Activated CD4-positive, alpha-beta memory T cell treated with anti-CD3 and anti-CD28 coated beads for 36 hours (primary cell): ENCODE measurements at regions not wholly inside any gene's neighbourhood (a gene's known extent, or its start where the extent isn't known, plus 50 kb on each side); places are given as distances from the start of the nearest gene placed in this dataset.
"Not testable (repeated sequence)": the region's sequence is repeated elsewhere in the genome, so short reads cannot be mapped to it uniquely, and the experiment has no call there.

Experiments
- CTCF ChIA-PET: fragments of 350-600 bp; sonication (Branson Sonifier 250); formaldehyde crosslinking; loops from one replicate; lab custom pipeline; 2021; ENCODE audit warnings: antibody characterized with exemption, inconsistent platforms; lab: Charles Lee
- POLR2A ChIA-PET: fragments of 350-600 bp; sonication (Branson Sonifier 250); formaldehyde crosslinking; loops from one replicate; lab custom pipeline; 2021; ENCODE audit warnings: antibody characterized with exemption; lab: Charles Lee
- DNase-seq: peaks from one replicate; pipeline ENCODE4 v3.0.0-alpha.2; 2020
- H3K27ac Mint-ChIP-seq: one replicate; pipeline ENCODE4 v1.8.0; 2021; ENCODE audit warnings: mixed read lengths
- H3K27me3 Mint-ChIP-seq: one replicate; pipeline ENCODE4 v1.8.0; 2021; ENCODE audit warnings: mixed read lengths
- H3K36me3 Mint-ChIP-seq: one replicate; pipeline ENCODE4 v1.8.0; 2021; ENCODE audit warnings: mixed read lengths
- H3K4me1 Mint-ChIP-seq: one replicate; pipeline ENCODE4 v1.8.0; 2021; ENCODE audit warnings: low read depth, mixed read lengths
- H3K4me3 Mint-ChIP-seq: one replicate; pipeline ENCODE4 v1.8.0; 2021; ENCODE audit warnings: mild to moderate bottlenecking, mixed read lengths
- H3K9me3 Mint-ChIP-seq: one replicate; pipeline ENCODE4 v1.8.0; 2021; ENCODE audit warnings: mixed read lengths
- intact Hi-C: fragments of 100-400 bp; cut with micrococcal nuclease; formaldehyde crosslinking; loops from one replicate; pipeline ENCODE4 v1.15.1; 2023

GRCh38 chr20:25864963-25865714 lies 168.5 kb upstream of the ZNF337 start:
- CTCF ChIA-PET, result not testable (repeated sequence)

GRCh38 chr20:25864326-25864962 lies 167.8 kb upstream of the ZNF337 start:
- H3K4me1 Mint-ChIP-seq, result peaks cover 49% of the 10 kb centered on the region
- H3K9me3 Mint-ChIP-seq, result no peaks in the 10 kb centered on the region
- H3K27me3 Mint-ChIP-seq, result peaks cover 71% of the 10 kb centered on the region
- ChIA-PET POLR2A (no interaction called here), CTCF (no interaction called here)
- no peak overlapping the region for H3K27ac Mint-ChIP-seq
- H3K4me3 Mint-ChIP-seq, result no peak overlapping the region
- intact Hi-C loops, result no loop called here
- DNase-seq, result no peak
- H3K36me3 Mint-ChIP-seq, result no peaks in the 10 kb centered on the region

More at GRCh38 chr20:25864963-25865714, 168.5 kb upstream of the ZNF337 start:
- H3K36me3 Mint-ChIP-seq, H3K9me3 Mint-ChIP-seq, POLR2A ChIA-PET, intact Hi-C loops, DNase-seq, H3K27ac Mint-ChIP-seq: not testable (repeated sequence)
- Mint-ChIP-seq H3K4me3 (peak overlapping the region; percentile 45), H3K4me1 (peaks cover 48% of the 10 kb centered on the region), H3K27me3 (peaks cover 64% of the 10 kb centered on the region)

- POLR2A ChIA-PET, result no interaction called here
- no peaks in the 10 kb centered on the region for H3K36me3 Mint-ChIP-seq
- H3K4me1 Mint-ChIP-seq, result peaks cover 53% of the 10 kb centered on the region
- intact Hi-C loops, result no loop called here
- H3K27me3 Mint-ChIP-seq, result peaks cover 75% of the 10 kb centered on the region
- H3K4me3 Mint-ChIP-seq, result peak overlapping the region; percentile 42
- CTCF ChIA-PET, result no interaction called here
- DNase-seq, result no peak
- no peaks in the 10 kb centered on the region for H3K9me3 Mint-ChIP-seq
- H3K27ac Mint-ChIP-seq, result no peak overlapping the region
Observed at GRCh38 chr20:25863536-25864325, 167.1 kb upstream of the ZNF337 start.

GRCh38 chr20:25862967-25863530 lies 166.4 kb upstream of the ZNF337 start:
- peak; percentile 88 for DNase-seq
- H3K9me3 Mint-ChIP-seq, intact Hi-C loops, POLR2A ChIA-PET, H3K27ac Mint-ChIP-seq, H3K36me3 Mint-ChIP-seq, CTCF ChIA-PET: not testable (repeated sequence)
- Mint-ChIP-seq H3K4me3 (peak overlapping the region; percentile 42), H3K27me3 (peaks cover 78% of the 10 kb centered on the region), H3K4me1 (peaks cover 54% of the 10 kb centered on the region)

GRCh38 chr20:25860531-25861150 lies 164.0 kb upstream of the ZNF337 start:
- Mint-ChIP-seq H3K4me1 (peaks cover 46% of the 10 kb centered on the region), H3K4me3 (peak overlapping the region; percentile 53), H3K27me3 (peaks cover 84% of the 10 kb centered on the region), H3K36me3 (no peaks in the 10 kb centered on the region), H3K27ac (no peak overlapping the region), H3K9me3 (no peaks in the 10 kb centered on the region)
- POLR2A ChIA-PET, result no interaction called here
- intact Hi-C loops, result no loop called here
- DNase-seq, result no peak
- CTCF ChIA-PET, result no interaction called here

- POLR2A ChIA-PET, result no interaction called here
- DNase-seq, result peak; percentile 75
- H3K27me3 Mint-ChIP-seq, result peaks cover 81% of the 10 kb centered on the region
- intact Hi-C loops, result no loop called here
- peaks cover 38% of the 10 kb centered on the region for H3K4me1 Mint-ChIP-seq
- H3K27ac Mint-ChIP-seq, result no peak overlapping the region
- no peak overlapping the region for H3K4me3 Mint-ChIP-seq
- CTCF ChIA-PET, result no interaction called here
- H3K36me3 Mint-ChIP-seq, result no peaks in the 10 kb centered on the region
- H3K9me3 Mint-ChIP-seq, result no peaks in the 10 kb centered on the region
Observed at GRCh38 chr20:25859649-25860530, 163.2 kb upstream of the ZNF337 start.

- Mint-ChIP-seq H3K4me3 (no peak overlapping the region), H3K36me3 (no peaks in the 10 kb centered on the region), H3K4me1 (peaks cover 40% of the 10 kb centered on the region), H3K27me3 (peaks cover 82% of the 10 kb centered on the region), H3K27ac (no peak overlapping the region), H3K9me3 (no peaks in the 10 kb centered on the region)
- ChIA-PET POLR2A (no interaction called here), CTCF (no interaction called here)
- no peak for DNase-seq
- intact Hi-C loops, result no loop called here
Observed at GRCh38 chr20:25858495-25859425, 162.1 kb upstream of the ZNF337 start.

GRCh38 chr20:25857091-25857788 lies 160.6 kb upstream of the ZNF337 start:
- not testable (repeated sequence) for H3K4me3 Mint-ChIP-seq

GRCh38 chr20:25856256-25856884 lies 159.7 kb upstream of the ZNF337 start:
- CTCF ChIA-PET, result no interaction called here
- POLR2A ChIA-PET, result no interaction called here
- Mint-ChIP-seq H3K27ac (no peak overlapping the region), H3K9me3 (no peaks in the 10 kb centered on the region), H3K4me1 (peaks cover 32% of the 10 kb centered on the region), H3K36me3 (no peaks in the 10 kb centered on the region), H3K27me3 (peaks cover 69% of the 10 kb centered on the region), H3K4me3 (no peak overlapping the region)
- no peak for DNase-seq
- intact Hi-C loops, result no loop called here

More at GRCh38 chr20:25857091-25857788, 160.6 kb upstream of the ZNF337 start:
- H3K27ac Mint-ChIP-seq, POLR2A ChIA-PET, DNase-seq, CTCF ChIA-PET, H3K9me3 Mint-ChIP-seq, intact Hi-C loops, H3K36me3 Mint-ChIP-seq: not testable (repeated sequence)
- H3K4me1 Mint-ChIP-seq, result peaks cover 39% of the 10 kb centered on the region
- peaks cover 75% of the 10 kb centered on the region for H3K27me3 Mint-ChIP-seq
